B cell (primary cell): ENCODE measurements at regions not wholly inside any gene's neighbourhood (a gene's known extent, or its start where the extent isn't known, plus 50 kb on each side); places are given as distances from the start of the nearest gene placed in this dataset.

Experiments
- ATAC-seq: fragments of 200-7000 bp; cut with Tn5 transposase; one replicate; pipeline ENCODE4 v1.10.0; 2021; ENCODE audit warnings: low read depth, mild to moderate bottlenecking, moderate number of reproducible peaks, moderate library complexity
- CTCF ChIA-PET: fragments of 350-600 bp; sonication (Branson Sonifier 250); formaldehyde crosslinking; loops from one replicate; lab custom pipeline; 2021; ENCODE audit warnings: antibody characterized with exemption, inconsistent platforms; lab: Charles Lee
- POLR2A ChIA-PET: fragments of 350-600 bp; sonication (Branson Sonifier 250); formaldehyde crosslinking; loops from one replicate; lab custom pipeline; 2021; ENCODE audit warnings: antibody characterized with exemption; lab: Charles Lee
- DNase-seq: peaks from one replicate; pipeline ENCODE4 v3.0.0; 2013
- H2AFZ ChIP-seq: 2 replicates; pipeline ENCODE4 v1.6.1; 2012; ENCODE audit warnings: mild to moderate bottlenecking, low read depth, low read length; ENCODE audit not compliant: insufficient read depth, poor library complexity, severe bottlenecking
- H3K27ac ChIP-seq, 2 donors: 1 replicate in 1 of 2; 2 replicates in 1 of 2; pipeline ENCODE4 v1.5.1; 2012 to 2013; ENCODE audit warnings: low read length in 2 of 2, mild to moderate bottlenecking in 2 of 2, moderate library complexity in 1 of 2
- H3K27me3 ChIP-seq, 4 experiments: fragments of 200-600 bp in 1 of 4; sonication (generic) in 1 of 4; replicated peaks in 1 of 4; 1 replicate in 2 of 4; 2 replicates in 2 of 4; pipeline versions ENCODE4 v1.6.1 to v1.7.0; 2013 to 2016; ENCODE audit warnings: low read length in 3 of 4, mild to moderate bottlenecking in 2 of 4, mixed read lengths in 1 of 4, moderate library complexity in 1 of 4; ENCODE audit not compliant: insufficient read depth in 4 of 4, control insufficient read depth in 3 of 4; ENCODE audit errors: control extremely low read depth in 1 of 4
- H3K36me3 ChIP-seq, 2 experiments: replicated peaks in 1 of 2; 1 replicate in 1 of 2; 2 replicates in 1 of 2; pipeline versions ENCODE4 v1.6.1 to v1.7.1; 2013; ENCODE audit warnings: low read length in 1 of 2; ENCODE audit not compliant: insufficient read depth in 2 of 2, control insufficient read depth in 1 of 2; ENCODE audit errors: control extremely low read depth in 1 of 2, extremely low read depth in 1 of 2
- H3K4me1 ChIP-seq, 2 donors: fragments of 200-600 bp in 1 of 2; sonication (generic) in 1 of 2; 1 replicate in 1 of 2; 2 replicates in 1 of 2; pipeline versions ENCODE4 v1.5.1 to v1.6.1; 2013 to 2017; ENCODE audit warnings: low read length in 2 of 2; ENCODE audit not compliant: control insufficient read depth in 2 of 2, insufficient read depth in 2 of 2
- H3K4me2 ChIP-seq: replicated peaks from 2 replicates; pipeline ENCODE3; 2012; ENCODE audit warnings: mild to moderate bottlenecking, low read depth, low read length; ENCODE audit not compliant: poor library complexity, severe bottlenecking
- H3K4me3 ChIP-seq, 5 experiments: fragments of 200-600 bp in 1 of 5; sonication (generic) in 1 of 5; 1 replicate in 3 of 5; 2 replicates in 2 of 5; pipeline versions ENCODE4 v1.5.1 to v1.7.0; 2011 to 2016; ENCODE audit warnings: low read length in 4 of 5, mild to moderate bottlenecking in 4 of 5, low read depth in 2 of 5, control low read depth in 1 of 5, moderate library complexity in 1 of 5; ENCODE audit not compliant: insufficient read depth in 1 of 5; ENCODE audit errors: control extremely low read depth in 1 of 5, extremely low read depth in 1 of 5
- H3K79me2 ChIP-seq: fragments of 200-600 bp; sonication (generic); one replicate; pipeline ENCODE4 v1.6.0; 2016; ENCODE audit warnings: low read length; ENCODE audit not compliant: control insufficient read depth, insufficient read depth
- H3K9ac ChIP-seq: fragments of 200-600 bp; sonication (generic); 2 replicates; pipeline ENCODE4 v1.6.1; 2017; ENCODE audit warnings: mild to moderate bottlenecking, low read length, moderate library complexity
- H3K9me3 ChIP-seq, 3 donors: one replicate each; pipeline versions ENCODE4 v1.6.1 to v1.7.1; 2013; ENCODE audit warnings: low read length in 2 of 3; ENCODE audit not compliant: control insufficient read depth in 2 of 3, insufficient read depth in 1 of 3; ENCODE audit errors: control extremely low read depth in 1 of 3
- H4K20me1 ChIP-seq: 2 replicates; pipeline ENCODE4 v1.6.0; 2012; ENCODE audit warnings: mild to moderate bottlenecking, low read length; ENCODE audit not compliant: insufficient read depth, control insufficient read depth, poor library complexity, severe bottlenecking
- H3K27ac Mint-ChIP-seq: one replicate; pipeline ENCODE4 v1.8.0; 2021; ENCODE audit warnings: mixed read lengths
- H3K27me3 Mint-ChIP-seq: one replicate; pipeline ENCODE4 v1.8.0; 2021; ENCODE audit warnings: mixed read lengths
- H3K4me1 Mint-ChIP-seq: one replicate; pipeline ENCODE4 v1.8.0; 2021; ENCODE audit warnings: mixed read lengths
- H3K4me3 Mint-ChIP-seq: one replicate; pipeline ENCODE4 v1.8.0; 2021; ENCODE audit warnings: mixed read lengths
- H3K9me3 Mint-ChIP-seq: one replicate; pipeline ENCODE4 v1.8.0; 2022; ENCODE audit warnings: mixed read lengths; ENCODE audit not compliant: insufficient read depth
- CTCF ChIP-seq: fragments of 200-600 bp; IDR thresholded peaks from one replicate; pipeline ENCODE4 v1.8.0; 2022; ENCODE audit warnings: antibody characterized with exemption, mild to moderate bottlenecking
- EZH2 ChIP-seq: IDR thresholded peaks from 2 replicates; pipeline ENCODE4 v1.6.1; 2012; ENCODE audit warnings: borderline replicate concordance, low read depth, mild to moderate bottlenecking, moderate library complexity, low read length; ENCODE audit not compliant: insufficient read depth, poor library complexity, severe bottlenecking
- WGBS: methylation state at CpG from one replicate; pipeline ENCODE4 v1.1.5; 2013; ENCODE audit warnings: missing lambda C conversion rate; ENCODE audit not compliant: insufficient coverage; 5-methylcytosine and 5-hydroxymethylcytosine counted together
- intact Hi-C: fragments of 100-400 bp; cut with micrococcal nuclease; formaldehyde crosslinking; loops from one replicate; pipeline ENCODE4 v1.10.0; 2022

DNA sequence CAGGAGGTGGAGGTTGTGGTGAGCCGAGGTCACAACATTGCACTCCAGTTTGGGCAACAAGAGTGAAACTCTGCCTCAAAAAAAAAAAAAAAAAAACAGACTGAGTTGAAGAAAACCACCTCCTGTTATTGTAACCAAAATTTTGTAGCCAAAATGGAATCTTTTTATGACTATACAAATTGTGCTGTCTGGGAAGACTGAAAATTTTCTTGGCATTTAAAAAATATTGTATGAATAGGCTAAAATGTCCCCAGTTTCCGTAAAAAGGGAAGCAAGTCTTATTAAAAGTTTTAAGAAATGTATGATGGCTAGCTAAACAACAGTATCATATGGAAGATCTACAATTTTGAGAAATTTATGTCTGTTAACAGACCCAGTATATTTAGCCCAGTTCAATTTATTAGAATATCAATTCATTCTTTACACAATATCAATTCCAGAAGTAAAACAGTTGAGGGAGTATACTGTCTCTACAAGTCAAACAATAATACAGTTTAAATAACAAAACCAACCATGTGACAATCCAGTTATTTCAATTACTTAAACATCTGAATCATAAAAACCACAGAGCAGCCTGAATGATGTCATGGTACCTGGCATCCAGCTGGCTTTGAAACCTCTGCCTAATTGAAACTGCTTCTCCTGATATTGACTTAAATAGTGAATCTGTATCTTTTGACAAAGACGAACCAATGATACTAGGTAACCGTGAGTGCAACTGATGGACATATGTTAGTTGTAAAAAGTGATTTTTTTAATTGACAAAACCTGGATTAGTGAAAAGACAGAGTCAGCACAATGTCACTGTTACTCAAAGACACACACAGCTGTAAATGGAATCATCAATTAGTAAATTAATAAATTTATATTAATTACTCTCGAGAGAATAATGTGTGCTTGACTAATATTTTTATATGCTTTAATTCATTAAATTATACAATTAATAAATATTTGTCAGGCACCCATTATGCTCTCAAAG is 166.6 kb upstream of the MARCKS start:
- WGBS, result 83% methylated on average over 1 of the region's 5 CpGs
- Histone ChIP-seq H3K9ac (no peak overlapping the region), H3K4me1 (no peaks in the 10 kb centered on the region), H2AFZ (no peak overlapping the region), H4K20me1 (no peaks in the 10 kb centered on the region), H3K79me2 (no peaks in the 10 kb centered on the region), H3K36me3 (no peaks in the 10 kb centered on the region), H3K9me3 (no peaks in the 10 kb centered on the region), H3K4me2 (no peak overlapping the region), H3K27me3 (no peaks in the 10 kb centered on the region), H3K4me3 (no peak overlapping the region), H3K27ac (no peak overlapping the region)
- Mint-ChIP-seq H3K27ac (peak overlapping the region; percentile 1), H3K4me1 (peaks cover 15% of the 10 kb centered on the region), H3K27me3 (no peaks in the 10 kb centered on the region), H3K4me3 (peak overlapping the region; percentile 16), H3K9me3 (no peaks in the 10 kb centered on the region)
- CTCF ChIA-PET, result interaction anchor here (1.2 to 1.5 kb wide), 2 partner anchors 20 to 189 kb away, joined by 3 to 4 read pairs; no protein-coding TSS in a partner anchor
- POLR2A ChIA-PET, result interaction anchor here (0.7 kb wide), 1 partner anchor 107 kb away, joined by 5 read pairs; no protein-coding TSS in a partner anchor
- ATAC-seq (peak; percentile 43), DNase-seq (no peak)
- TF ChIP-seq EZH2 (no peak), CTCF (no peak)
- intact Hi-C loops, result loop anchor here (1.0 kb wide), 1 partner anchor 168 kb away; no protein-coding TSS in a partner anchor

- H3K36me3 ChIP-seq, result no peaks in the 10 kb centered on the region
- 100% methylated on average over 4 of the region's 4 CpGs for WGBS
- ChIA-PET CTCF (interaction anchor here (1.2 kb wide), 1 partner anchor 188 kb away, joined by 3 read pairs; no protein-coding TSS in a partner anchor), POLR2A (no interaction called here)
- H3K9me3 ChIP-seq, result no peaks in the 10 kb centered on the region
- H3K27ac Mint-ChIP-seq, result no peak overlapping the region
- H3K9me3 Mint-ChIP-seq, result no peaks in the 10 kb centered on the region
- DNase-seq (no peak), ATAC-seq (no peak)
- no peak overlapping the region for H3K27ac ChIP-seq
- no peak overlapping the region for H3K4me2 ChIP-seq
- H3K27me3 Mint-ChIP-seq, result no peaks in the 10 kb centered on the region
- H3K4me3 ChIP-seq, result no peak overlapping the region
- peaks cover 15% of the 10 kb centered on the region for H3K4me1 Mint-ChIP-seq
- no peaks in the 10 kb centered on the region for H3K4me1 ChIP-seq
- no peak overlapping the region for H3K9ac ChIP-seq
- H2AFZ ChIP-seq, result no peak overlapping the region
- no peak overlapping the region for H3K4me3 Mint-ChIP-seq
- TF ChIP-seq CTCF, result no peak
- no peak for TF ChIP-seq EZH2
- no peaks in the 10 kb centered on the region for H3K27me3 ChIP-seq
- no peaks in the 10 kb centered on the region for H4K20me1 ChIP-seq
- no peaks in the 10 kb centered on the region for H3K79me2 ChIP-seq
- intact Hi-C loops, result no loop called here
Measured at GRCh38 chr6:113691260-113691656, 165.9 kb upstream of the MARCKS start.
